NCI-H146 (cell line): ENCODE measurements at regions not wholly inside any gene's neighbourhood (a gene's known extent, or its start where the extent isn't known, plus 50 kb on each side); places are given as distances from the start of the nearest gene placed in this dataset.

Experiments
- DNase-seq: peaks from one replicate; lab custom pipeline; 2025; lab: John Stamatoyannopoulos, UW

- no peak for DNase-seq
Observed at GRCh38 chr2:167900435-167901114, 346.8 kb downstream of the STK39 start.

GRCh38 chr2:167898340-167898739 lies 349.1 kb downstream of the STK39 start:
- DNase-seq, result no peak

GRCh38 chr2:167891841-167892240 lies 355.6 kb downstream of the STK39 start:
- no peak for DNase-seq

- DNase-seq, result no peak
Observed at GRCh38 chr2:167890739-167891138, 356.7 kb downstream of the STK39 start.

DNA sequence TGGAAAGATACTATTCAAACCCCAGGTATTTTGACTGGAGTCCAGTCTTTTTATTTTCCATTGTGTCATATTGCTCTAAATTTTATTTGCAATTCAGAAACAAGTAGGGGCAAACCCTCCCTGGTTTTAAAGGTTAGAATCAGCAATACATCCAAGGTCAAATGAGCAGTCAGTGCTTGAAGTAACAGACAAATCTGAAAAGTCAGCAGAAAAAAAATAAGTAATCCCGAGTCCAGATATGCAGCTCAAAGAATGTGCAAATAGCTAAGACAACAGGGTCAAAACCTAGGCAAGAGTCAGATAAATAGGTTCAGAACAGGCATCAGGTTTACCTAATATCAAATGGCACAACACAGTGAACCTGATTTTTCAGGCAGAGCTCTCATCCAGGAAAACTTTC lies 367.0 kb downstream of the STK39 start:
- DNase-seq, result no peak

DNA sequence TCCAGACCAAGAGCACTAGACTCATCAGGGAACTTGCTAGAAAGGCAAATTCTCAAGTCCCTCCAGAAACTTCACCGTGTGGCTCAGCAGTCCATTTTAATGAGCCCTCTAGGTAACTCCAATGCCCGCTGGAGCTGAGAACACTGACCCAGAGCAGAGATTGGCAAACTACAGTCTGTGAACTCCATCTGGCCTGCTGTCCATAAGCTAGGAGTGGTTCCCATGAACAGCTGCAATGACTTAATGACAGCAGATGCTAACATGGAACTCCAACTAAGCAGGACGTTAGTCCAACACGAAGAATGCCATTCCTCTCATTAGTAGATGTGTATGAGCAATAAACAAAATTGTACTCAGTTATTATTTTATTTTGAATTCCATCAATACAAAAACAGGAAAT lies 371.9 kb downstream of the STK39 start:
- DNase-seq, result no peak

DNA sequence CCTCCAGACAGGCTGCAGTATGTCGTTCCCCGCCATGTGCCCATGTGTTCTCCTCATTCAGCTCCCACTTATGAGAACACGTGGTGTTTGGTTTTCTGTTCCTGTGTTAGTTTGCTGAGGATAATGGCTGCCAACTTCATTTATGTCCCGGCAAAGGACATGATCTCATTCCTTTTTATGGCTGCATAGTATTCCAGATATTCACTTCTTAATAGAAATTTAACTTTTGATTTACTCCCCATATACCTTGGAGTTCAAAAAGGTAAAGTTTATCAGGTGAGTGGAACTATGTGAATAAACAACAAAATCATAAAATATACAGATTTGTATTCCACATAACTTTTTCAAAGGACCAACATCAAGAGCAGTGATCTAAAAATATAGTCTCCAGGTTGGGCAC lies 372.6 kb downstream of the STK39 start:
- no peak for DNase-seq

- DNase-seq, result no peak
Observed at GRCh38 chr2:167871286-167871685, 376.1 kb downstream of the STK39 start.

DNA sequence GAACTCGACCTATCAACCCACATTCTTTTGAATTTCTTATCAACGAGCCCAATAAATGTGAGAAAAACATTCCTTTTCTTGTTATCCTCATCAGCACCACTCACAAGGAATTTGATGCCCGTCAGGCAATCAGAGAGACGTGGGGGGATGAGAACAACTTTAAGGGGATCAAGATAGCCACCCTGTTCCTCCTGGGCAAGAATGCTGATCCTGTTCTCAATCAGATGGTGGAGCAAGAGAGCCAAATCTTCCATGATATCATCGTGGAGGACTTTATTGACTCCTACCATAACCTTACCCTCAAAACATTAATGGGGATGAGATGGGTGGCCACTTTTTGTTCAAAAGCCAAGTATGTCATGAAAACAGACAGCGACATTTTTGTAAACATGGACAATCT lies 378.2 kb downstream of the STK39 start:
- no peak for DNase-seq

- DNase-seq, result no peak
Observed at GRCh38 chr2:167863377-167863776, 384.0 kb downstream of the STK39 start.

- no peak for DNase-seq
Observed at GRCh38 chr2:167862782-167863181, 384.6 kb downstream of the STK39 start.

- no peak for DNase-seq
Observed at GRCh38 chr2:167862296-167862695, 385.1 kb downstream of the STK39 start.

- DNase-seq, result no peak
Observed at GRCh38 chr2:167861574-167862193, 385.7 kb downstream of the STK39 start.

GRCh38 chr2:167860082-167860481 lies 387.3 kb downstream of the STK39 start:
- no peak for DNase-seq

DNA sequence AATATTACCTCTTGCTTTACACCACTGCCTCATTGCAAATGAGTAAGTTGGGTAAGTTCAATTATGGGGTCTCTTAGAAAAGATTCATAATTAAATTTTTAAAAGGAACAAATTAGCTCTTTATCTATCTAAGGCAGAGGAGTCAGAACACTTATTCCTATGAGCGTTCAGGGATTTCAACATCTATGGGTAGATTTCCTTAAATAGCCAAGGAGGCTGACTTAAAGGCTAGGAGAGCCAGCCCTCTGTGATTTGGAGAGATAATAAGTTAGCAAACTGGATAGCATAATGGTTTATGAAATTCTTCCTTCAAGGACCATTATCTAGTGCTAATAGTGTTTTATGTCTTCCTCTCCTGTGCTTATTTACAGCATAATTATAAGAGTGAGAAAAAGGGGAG lies 387.7 kb downstream of the STK39 start:
- DNase-seq, result no peak

- no peak for DNase-seq
Observed at GRCh38 chr2:167858086-167858485, 389.3 kb downstream of the STK39 start.

DNA sequence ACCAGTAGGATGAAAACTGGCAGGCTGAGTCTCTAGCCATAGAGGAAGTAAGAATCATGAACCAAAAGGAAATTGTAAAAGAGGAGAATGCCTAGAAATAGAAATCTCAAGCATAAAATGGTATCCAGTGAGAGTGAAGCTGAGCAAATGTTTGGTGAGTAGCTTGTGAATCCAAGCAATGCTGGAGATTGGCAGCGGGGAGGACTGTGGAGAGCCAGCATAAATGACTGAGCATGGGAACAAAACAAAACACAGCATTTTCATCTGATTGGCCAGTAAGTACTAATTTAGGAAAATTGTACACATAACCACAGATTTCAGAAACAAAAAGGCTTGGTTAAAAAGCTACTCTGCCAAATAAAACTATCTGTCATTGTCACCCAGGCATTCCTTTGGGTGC lies 390.0 kb downstream of the STK39 start:
- DNase-seq, result no peak

DNA sequence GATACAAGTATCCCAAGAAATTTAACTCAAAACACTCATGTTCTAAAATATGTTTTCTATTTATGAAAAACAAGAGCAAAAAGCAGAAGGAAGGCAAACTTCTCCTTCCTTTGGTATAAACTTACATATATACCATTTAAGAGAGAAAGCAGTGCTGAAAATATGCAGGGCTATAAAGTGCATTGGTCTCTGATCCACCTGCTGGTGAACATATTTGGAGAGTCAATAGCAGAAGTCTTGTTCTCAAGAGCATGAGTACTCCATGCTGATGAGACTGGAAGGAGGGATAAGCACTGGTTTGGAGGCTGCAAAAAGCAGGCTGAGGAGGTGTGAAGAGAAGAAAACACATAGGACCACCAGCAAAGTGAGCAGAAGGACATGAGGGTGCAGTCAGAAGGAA lies 391.2 kb downstream of the STK39 start:
- DNase-seq, result no peak

- no peak for DNase-seq
Observed at GRCh38 chr2:167855211-167855610, 392.2 kb downstream of the STK39 start.

- no peak for DNase-seq
Observed at GRCh38 chr2:167853717-167854116, 393.7 kb downstream of the STK39 start.

GRCh38 chr2:167851876-167852275 lies 395.5 kb downstream of the STK39 start:
- no peak for DNase-seq

DNA sequence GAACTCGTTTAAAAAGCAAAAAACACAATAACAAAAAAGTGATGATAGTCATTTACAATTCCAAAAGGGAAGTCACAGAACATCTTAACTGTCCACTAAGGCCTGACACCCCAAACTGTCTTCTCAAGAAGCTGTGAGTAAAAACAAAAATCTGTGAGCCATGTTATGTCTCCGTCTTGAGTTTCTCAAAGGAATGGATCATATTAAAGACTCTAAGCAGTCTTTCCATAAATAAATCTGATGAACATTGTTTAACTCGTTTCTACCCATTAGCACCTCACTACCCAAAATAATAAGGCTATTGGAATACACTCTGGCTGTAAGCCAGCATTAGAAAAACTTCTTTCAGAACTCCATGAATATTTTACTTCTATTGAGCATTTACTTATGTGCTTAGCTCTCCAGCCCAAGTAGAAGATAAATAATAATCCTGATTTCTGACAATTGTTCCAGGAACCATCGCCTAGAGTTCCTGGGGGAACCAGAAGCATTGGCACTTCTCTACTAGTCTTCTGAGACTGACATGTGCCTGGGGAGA lies 396.0 kb downstream of the STK39 start:
- DNase-seq, result no peak

DNA sequence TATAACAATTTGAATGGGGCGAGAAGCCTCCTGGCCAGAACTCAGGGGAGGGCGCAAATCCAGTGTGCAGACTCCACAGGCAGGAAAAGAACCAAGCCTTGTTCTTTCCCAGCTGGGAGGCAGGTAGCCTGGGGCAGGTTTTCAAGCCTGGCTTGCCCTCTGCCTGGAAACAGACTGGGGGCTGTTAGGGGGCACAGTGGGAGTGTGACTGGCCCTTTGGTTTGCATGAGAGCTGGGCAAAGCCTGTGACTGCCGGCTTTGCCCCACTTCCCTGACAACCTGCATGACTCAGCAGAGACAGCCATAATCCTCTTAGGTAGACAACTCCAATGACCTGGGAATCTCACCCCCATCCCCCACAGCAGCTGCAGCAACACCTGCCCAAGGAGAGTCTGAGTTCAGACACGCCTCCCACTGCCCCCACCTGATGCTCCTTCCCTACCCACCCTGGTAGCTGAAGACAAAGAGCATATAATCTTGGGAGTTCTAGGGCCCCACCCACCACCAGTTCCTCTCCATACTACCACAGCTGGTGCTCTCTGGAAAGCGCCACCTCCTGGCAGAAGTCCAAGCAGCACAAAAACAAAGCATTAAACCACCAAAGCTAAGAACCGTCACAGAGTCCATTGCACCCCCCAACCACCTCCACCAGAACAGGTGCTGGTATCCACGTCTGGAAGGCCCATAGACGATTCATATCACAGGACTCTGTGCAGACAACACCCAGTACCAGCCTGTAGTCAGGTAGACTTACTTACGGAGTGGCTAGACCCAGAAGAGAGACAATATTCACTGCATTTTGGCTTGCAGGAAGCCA lies 402.5 kb downstream of the STK39 start:
- peak; percentile 85 for DNase-seq
